Right ventricle myocardium inferior (tissue), 1 donor: ENCODE measurements at regions not wholly inside any gene's neighbourhood (a gene's known extent, or its start where the extent isn't known, plus 50 kb on each side); places are given as distances from the start of the nearest gene placed in this dataset.

Experiments used
- ATAC-seq: fragments of 200-7000 bp; cut with Tn5 transposase; one replicate; pipeline ENCODE4 v1.9.1; 2020; ENCODE audit warnings: mild to moderate bottlenecking, moderate library complexity
- DNase-seq: peaks from one replicate; pipeline ENCODE4 v3.0.0; 2021; ENCODE audit errors: missing footprints
- intact Hi-C: fragments of 100-400 bp; cut with DNase I; formaldehyde crosslinking; loops from one replicate; pipeline ENCODE4 v1.11.0; 2022
- donor health status: DM: no; HTN: yes; CAD: no; lungs with severe emphysema.

DNA sequence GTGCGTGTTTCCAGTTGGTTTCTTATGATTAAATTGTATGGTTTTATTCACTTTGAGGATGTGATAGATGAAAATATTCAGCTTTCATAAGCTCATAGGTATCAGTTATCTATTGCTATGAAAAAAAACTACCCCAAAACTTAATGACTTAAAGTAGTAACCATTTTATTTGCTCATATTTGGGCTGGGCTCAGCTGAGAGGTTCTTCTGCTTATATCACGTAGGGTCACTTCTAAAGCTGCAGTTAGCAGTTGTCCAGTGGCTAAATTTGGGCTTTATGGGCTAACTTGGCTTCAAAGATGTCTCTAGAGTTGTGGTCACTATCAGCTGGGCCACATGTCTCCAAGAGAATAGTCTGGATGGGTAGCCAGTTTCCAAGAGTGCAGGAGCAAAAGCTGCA is 206.4 kb upstream of the LYPLAL1 start:
- intact Hi-C loops = no loop called here
- ATAC-seq (no peak), DNase-seq (no peak)

DNA sequence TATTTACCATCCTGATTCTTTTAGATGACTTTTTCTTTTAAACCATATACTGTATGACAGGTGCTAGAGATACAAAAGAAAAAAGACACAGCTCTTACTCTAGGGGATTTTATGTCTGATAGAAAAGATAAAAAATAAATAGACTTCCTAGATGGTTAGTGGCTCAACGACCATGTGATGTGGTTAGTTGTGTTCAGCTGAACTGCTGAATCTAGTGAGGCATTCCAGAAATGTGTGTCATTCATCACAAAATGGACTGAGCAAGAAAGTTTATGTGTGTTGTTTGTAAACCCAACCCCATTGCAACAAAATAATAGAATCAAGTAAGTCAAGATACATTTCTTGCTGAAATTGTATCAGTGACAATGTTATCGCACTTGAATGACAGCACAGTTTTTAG is 205.8 kb upstream of the LYPLAL1 start:
- DNase-seq = no peak
- intact Hi-C loops = no loop called here
- ATAC-seq = no peak

DNA sequence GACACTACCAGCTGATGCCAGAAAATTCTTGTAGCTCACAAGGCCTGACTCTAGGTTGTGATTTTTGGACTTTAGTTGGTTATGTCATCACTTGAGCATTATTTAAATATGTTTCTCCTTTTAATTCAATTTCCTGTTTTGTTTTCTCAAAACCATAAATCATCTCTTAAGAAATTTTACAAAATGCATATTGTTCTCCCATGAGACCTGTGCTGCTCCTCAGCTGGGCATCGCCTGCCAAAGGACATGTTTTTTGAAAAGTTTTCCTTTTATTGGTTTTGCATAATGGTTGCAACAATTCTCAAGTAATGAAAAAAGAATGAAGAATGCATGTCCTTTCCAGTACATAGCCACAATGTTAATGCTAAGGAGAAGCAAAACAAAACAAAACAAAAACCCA is 204.7 kb upstream of the LYPLAL1 start:
- intact Hi-C loops = no loop called here

DNA sequence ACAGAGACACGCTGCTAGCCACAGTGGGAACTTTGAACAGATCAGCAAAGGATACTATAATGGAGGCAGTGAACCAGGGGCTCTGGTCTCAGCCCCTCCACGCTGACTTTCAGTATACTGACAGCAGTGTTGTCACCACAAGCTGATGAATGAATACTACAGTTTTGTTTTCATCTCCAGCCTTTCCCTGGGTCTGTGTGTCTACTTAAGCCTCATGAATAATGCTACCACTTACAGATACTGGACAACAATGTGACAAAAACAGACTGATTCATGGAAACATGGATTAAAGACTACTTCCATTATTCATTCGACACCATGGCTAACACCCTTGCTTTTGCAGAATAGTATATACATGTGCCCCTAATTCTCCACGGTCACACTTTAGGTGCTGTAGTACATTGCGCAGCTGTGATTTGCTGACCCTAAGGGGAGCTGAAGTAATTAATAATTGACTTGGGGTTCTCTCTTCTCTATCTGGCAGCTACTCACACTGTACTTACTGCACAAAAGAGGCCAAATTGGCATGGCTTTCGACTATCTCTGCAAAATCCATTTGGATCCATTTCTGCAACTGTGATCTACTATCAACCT is 203.2 kb upstream of the LYPLAL1 start:
- ATAC-seq (no peak), DNase-seq (no peak)
- intact Hi-C loops = no loop called here

More for the DNA sequence above, 204.7 kb upstream of the LYPLAL1 start:
- DNase-seq (no peak), ATAC-seq (no peak)

DNA sequence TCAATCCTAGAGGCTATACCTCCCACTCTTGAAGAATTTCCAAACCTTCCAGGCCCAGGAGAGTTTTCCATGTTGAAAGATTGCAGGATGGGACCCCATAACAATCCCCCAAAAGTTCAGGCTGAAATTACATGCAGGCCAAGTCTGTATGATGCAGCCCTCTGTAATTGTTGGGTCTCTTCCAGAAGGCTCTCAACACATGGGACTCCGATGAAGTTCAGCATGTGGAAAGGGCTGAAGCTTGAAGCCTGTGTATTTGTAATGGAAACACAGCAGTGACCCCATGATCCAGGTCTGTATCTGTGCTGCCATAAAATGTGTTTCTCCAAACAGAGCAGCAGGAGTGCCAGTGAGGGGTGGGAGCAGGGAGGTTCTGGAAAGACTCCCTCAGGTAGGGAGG is 202.5 kb upstream of the LYPLAL1 start:
- peak; percentile 71 for ATAC-seq
- DNase-seq = no peak
- intact Hi-C loops = no loop called here

DNA sequence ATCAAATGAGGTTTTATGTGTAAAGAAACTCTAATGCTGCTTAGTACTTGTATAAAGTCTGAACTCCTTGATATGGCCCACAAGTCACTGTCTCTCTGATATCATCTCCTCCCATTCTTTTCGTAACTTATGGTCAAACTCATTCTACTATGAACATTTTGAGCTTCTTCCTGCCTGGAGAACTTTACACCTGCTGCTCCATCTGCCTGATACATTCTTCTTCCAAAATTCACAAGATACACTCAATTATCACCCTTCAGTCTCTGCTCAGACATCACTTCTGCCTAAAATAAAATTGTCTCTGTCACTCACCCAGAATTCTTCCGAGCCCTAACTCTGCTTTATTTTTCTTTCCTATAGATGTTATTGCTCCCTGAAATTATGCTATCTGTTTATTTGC is 192.8 kb upstream of the LYPLAL1 start:
- intact Hi-C loops = no loop called here
- ATAC-seq (no peak), DNase-seq (no peak)

DNA sequence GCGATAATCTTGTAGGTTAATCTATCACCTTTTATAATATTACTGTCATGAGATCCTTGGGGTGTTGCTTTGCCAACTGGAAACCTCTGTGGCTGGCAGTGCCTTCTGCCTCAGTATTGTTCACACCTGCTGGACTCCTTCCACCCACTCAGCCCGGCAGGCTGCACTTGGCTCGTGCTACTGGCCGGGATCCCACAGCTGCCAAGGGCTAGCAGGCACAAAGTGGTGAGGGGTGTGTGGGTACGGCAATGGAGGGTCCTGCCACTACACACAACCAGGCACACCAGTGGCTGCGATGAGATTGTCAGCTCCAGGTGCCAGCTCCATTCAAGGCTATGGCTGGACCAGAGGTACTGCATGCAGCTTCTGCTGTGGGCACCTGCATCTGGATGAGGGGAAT is 191.2 kb upstream of the LYPLAL1 start:
- intact Hi-C loops = no loop called here
- DNase-seq (no peak), ATAC-seq (no peak)

DNA sequence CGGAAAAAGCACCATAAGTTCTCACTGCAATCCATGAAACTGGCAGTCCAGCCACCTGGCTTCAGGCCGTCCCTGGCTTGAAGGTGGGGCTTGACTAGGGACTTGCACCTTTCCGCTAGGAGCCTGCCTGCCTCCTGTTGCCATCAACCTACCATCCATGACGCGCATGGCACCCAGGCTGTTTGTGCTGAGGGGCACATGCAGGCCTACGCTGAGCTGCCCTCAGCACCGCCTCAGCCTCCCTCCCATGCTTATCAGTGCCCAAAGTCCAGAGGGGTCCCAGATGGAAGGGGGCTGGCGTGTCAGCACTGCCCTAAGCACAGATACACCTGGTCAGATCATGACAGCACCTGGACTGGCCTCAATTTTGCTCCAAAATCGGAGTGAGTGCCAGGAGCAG is 190.2 kb upstream of the LYPLAL1 start:
- ATAC-seq (no peak), DNase-seq (no peak)
- intact Hi-C loops = no loop called here

DNA sequence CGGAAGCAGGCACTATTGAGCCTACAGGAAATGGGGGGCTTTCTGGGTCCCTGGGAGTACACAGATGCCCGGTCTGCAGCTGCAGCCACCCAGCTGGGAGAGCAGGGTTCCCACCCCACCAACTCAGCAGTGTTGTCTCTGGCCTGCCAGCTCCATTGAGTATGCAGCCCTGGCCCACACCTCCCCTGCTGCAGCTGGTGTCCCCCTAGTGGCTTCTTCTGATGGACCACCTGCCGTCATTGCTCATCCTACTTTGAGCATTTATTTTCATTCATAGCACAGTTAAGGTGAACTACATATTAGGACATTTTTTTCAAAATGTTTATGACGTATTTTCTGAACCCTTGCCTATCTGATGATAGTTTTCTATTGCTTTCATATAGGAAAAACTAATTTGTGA is 189.8 kb upstream of the LYPLAL1 start:
- intact Hi-C loops = no loop called here
- no peak for DNase-seq
- no peak for ATAC-seq

DNA sequence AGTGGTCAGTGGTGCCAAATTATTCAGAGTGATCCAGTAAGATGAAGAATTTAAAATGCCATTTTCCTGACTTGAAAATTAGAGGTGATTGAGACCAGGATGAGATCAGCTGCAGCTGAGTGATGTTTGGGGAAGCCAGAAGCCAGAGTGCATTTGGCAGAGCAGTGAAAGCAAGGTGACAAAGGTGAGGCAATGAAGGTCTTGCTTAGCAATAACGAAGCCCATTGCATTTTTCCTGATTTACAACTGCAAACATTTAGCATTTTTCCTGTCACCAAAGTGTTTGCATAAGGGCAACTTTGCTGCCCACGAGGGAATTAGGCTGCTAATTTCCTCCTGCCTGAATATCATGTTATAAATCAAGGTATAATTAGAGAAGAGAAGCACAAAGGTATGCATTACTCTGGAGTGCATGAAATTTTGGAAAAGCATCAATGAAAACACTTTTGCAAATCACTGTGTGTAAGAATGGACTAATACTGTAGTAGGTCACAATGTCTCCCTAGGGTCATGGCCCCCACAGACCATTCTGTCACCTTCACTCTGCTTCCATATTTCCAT is 188.2 kb upstream of the LYPLAL1 start:
- intact Hi-C loops = no loop called here
- ATAC-seq (no peak), DNase-seq (no peak)

DNA sequence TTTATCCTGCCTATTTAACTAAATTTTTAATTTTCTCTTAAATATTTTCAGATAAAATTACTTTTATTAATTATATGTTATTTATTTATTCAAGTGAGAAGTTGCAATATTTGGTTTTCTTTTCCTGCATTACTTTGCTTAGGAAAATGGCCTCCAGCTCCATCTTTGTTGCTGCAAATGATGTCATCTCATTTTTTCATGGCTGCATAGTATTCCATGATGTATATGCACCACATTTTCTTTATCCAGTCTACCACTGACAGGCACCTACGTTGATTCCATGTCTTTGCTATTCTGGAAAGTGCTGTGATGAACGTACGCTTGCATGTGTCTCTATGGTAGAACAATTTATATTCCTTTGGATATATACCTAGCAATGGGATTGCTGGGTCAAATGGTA is 186.9 kb upstream of the LYPLAL1 start:
- no peak for ATAC-seq
- DNase-seq = no peak
- intact Hi-C loops = no loop called here

DNA sequence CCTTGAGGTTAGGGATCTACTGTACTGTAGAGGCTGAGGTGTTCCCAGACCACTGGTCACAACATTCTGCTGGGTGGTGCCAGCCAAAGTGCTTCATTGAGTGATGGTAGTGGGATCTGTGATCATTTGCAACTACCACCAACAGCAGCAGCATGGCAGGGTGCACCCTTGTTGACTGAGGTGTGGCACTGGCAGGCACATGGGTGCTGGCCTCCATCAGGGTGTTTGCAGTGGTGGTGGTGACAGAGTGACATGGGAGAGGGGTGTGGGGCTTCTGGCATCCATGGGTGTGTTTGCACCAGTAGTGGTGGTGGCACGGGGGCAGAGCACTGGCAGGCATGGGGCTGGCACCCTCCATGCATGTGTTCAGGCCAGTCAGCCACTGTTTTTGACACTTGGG is 183.7 kb upstream of the LYPLAL1 start:
- no peak for DNase-seq
- intact Hi-C loops = loop anchor here (10.0 kb wide), 1 partner anchor 645 kb away; the partner anchor contains the start of gene TGFB2
- no peak for ATAC-seq

DNA sequence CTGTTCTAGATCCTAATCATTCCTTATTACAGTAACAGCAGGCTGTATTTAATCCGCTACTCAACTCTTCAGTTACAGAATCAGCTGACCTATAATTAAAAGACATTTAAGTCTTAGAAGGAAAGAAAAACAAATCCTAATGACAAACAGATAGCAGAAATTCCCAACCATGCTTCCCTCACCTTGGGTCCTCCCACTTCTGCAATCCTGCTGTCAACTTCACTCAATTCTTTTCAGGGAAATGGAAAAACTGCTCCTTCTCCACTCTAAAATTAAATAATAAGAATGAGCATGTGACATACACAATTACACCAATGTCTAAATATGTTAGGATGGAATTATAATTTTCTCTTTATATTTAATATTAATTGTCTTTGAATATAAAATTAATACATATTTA is 182.6 kb upstream of the LYPLAL1 start:
- intact Hi-C loops = loop anchor here (10.0 kb wide), 1 partner anchor 646 kb away; the partner anchor contains the start of gene TGFB2
- DNase-seq = no peak
- no peak for ATAC-seq

DNA sequence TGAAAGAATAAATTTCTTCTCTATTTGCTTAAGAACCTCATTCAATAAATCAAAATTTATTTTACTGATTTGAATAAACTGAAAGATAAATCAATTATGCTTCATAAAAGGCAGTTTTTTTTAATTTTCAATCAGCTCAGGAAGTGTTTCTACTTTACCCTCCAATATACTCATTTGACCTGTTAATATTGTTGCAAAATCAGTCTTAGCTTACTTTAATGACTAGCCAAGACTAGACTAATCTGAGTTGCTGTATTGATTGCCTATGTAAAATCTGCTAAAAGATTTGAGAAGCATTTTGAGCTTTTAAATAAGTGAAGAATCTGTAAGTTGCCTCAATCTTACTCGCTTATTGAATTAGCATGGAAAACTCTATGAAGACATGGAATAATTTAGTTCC is 179.1 kb upstream of the LYPLAL1 start:
- ATAC-seq (no peak), DNase-seq (no peak)
- intact Hi-C loops = loop anchor here (10.0 kb wide), 1 partner anchor 650 kb away; the partner anchor contains the start of gene TGFB2

DNA sequence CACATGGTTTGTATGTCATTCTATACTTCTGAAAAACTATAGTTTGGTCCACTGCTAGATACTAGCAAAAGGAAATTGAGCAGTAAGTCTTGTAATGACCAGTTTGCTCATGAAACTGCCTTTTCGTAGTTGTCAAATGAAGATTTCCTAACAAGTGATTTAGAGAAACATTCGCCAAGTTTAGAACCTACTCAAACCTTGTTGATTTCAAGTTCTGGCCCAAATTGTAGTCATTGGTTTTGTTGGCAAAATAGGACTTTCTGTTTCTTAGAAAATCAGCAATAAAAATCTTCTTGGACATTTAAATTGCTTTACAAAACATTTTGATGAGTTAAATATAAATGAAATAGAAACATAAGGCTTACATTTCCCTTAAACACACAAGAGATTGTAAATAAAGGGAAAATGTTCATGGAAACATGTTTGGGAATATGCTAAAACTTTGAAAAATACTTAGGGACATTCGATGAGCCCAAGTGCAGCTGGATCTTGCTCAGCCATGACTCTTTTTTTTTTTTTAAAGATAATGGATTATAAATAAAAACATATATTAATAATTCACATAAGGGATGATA is 178.5 kb upstream of the LYPLAL1 start:
- ATAC-seq (no peak), DNase-seq (no peak)
- intact Hi-C loops = loop anchor here (10.0 kb wide), 1 partner anchor 650 kb away; the partner anchor contains the start of gene TGFB2

DNA sequence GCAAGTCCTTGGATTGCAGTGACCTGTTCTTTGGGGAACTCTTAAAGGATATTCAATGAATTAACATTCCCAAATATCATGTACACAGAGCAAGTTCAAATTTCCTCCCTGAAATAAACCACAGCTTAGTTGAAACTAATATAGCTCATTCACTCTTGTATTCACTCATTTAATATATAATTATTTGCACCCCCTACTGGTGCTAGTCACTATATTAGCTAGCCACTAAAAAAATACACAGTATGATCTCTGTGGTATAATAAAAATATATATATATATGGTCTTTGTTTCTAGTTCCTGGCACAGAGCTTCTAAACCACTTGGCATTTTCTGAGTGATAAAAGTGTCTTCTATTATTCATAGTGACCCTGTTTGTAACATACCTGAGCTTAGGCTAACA is 177.3 kb upstream of the LYPLAL1 start:
- DNase-seq (no peak), ATAC-seq (no peak)
- intact Hi-C loops = loop anchor here (10.0 kb wide), 1 partner anchor 652 kb away; the partner anchor contains the start of gene TGFB2

DNA sequence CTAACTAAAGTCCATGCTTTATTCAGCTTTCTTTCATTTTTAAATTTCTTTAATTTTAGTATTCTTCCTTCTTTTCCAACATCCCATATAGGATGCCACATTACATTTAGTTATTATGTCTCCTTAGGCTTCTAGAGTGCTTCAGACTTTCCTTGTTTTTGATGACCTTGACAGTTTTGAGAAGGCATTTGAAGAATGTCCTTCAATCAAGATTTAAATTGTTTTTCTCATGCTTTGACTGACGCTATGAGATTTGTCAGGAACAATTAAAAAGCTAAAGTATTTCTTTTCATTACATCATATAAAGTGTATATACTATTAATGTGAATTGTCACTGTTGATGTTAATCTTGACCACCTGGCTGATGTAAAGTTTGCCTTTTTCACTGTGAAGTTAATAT is 173.7 kb upstream of the LYPLAL1 start:
- intact Hi-C loops = no loop called here
- DNase-seq = no peak

DNA sequence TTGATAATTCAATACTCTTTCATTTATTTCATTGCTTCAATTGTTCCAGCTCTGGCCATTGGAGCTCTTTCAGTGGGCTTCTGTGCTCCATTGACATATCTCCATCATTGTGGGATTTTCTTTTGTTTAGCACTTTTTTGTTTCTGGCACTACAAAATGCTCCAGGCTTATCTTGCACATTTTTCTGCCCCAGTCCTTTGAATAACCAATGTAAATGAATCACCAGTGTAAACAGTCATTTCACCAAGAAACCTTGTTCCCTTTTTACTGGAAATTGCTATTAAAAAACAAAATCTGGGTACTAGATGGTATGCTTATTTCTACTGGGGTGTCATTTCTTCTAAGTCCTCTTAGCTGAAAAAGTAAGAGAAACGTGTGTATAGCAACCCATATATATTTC is 173.0 kb upstream of the LYPLAL1 start:
- intact Hi-C loops = no loop called here
- ATAC-seq (no peak), DNase-seq (no peak)

More for the DNA sequence above, 173.7 kb upstream of the LYPLAL1 start:
- ATAC-seq = no peak

DNA sequence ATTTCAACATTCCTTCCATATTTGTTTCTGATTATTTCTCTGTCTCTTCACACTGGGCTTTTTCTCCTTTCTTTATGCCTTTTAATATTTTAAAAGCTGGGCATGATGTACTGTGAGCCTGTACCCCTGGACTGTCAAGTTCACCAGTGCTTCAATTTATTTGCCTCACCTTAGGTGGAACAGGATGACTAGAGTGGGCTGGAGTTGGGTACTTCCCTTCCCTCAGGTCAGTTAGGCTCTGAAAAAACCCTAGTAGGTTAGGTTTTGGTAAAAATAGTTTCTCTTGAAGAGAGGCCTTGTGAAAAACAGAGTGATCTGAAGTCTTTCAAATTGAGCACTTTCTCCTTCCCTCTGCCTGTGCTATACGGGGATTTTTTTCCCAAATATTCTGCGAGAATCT is 163.0 kb upstream of the LYPLAL1 start:
- intact Hi-C loops = no loop called here

DNA sequence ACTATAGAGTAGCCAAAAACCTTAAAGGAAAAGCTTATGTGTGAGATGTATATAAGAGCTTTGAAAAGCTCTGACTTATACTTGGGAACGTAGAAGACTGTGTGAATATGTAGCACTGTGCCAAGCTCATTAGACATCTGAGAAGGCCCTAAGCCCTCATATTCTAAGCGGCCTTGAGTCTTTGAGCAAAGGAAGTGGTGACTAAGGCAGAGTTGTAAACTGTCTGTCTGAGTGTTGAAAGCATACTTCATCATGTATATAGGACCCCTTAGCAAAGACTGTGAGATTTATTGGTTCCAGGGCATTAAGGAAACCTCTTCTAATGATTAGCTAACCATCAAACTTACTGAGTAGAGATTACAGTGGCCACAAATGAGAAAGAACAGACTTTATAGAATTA is 153.3 kb upstream of the LYPLAL1 start:
- DNase-seq (no peak), ATAC-seq (no peak)
- intact Hi-C loops = no loop called here

More for the DNA sequence above, 163.0 kb upstream of the LYPLAL1 start:
- DNase-seq (no peak), ATAC-seq (no peak)

DNA sequence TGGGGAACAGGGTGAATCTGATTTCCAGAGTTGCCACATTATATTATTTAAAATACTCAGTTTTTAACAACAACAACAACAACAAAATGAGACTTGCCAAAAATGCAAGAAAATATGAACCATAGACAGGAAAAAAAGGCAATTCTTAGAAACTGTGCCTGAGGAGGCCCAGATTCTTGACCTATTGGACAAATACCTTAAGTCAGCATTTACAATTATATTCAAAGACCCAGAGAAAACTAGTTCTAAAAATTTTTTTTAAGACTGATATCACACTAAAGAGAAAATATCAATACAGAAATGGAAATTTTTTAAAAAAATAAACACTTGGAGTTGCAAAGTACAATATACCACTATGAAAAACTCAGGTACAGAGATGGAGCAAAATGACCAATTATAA is 152.8 kb upstream of the LYPLAL1 start:
- ATAC-seq (no peak), DNase-seq (no peak)
- intact Hi-C loops = no loop called here
